ENCODE measurements at regions not wholly inside any gene's neighbourhood (a gene's known extent, or its start where the extent isn't known, plus 50 kb on each side); places are given as distances from the start of the nearest gene placed in this dataset.

GRCh38 chr7:69295977-69296376 lies 302.3 kb upstream of the AUTS2 start:
- TF ChIP-seq FOXP2 (optimal IDR thresholded peaks at IDR 0.05; ENCODE audit: control extremely low read depth, extremely low read length, insufficient read depth) (no peak), POLR2AphosphoS5 (IDR thresholded peaks at IDR 0.05; ENCODE audit: borderline replicate concordance, low read depth, low read length) (no peak), EZH2 (IDR thresholded peaks at IDR 0.05) (no peak)
